Right lobe of liver (tissue), 6 donors: ENCODE measurements at regions not wholly inside any gene's neighbourhood (a gene's known extent, or its start where the extent isn't known, plus 50 kb on each side); places are given as distances from the start of the nearest gene placed in this dataset.

ENCODE experiments used
- ATAC-seq, 4 donors: fragments of 200-7000 bp; cut with Tn5 transposase; one replicate each; pipeline ENCODE4 v1.9.1; 2020; ENCODE audit warnings: mild to moderate bottlenecking in 4 of 4, moderate library complexity in 4 of 4
- DNase-seq, 3 donors: peaks; one replicate each; pipeline ENCODE4 v3.0.0-alpha.2; 2020
- H3K27ac ChIP-seq, 3 donors: fragments of 200-600 bp; one replicate each; pipeline ENCODE4 v1.8.0; 2022
- H3K27me3 ChIP-seq, 2 donors: fragments of 200-600 bp; one replicate each; pipeline ENCODE4 v1.8.0; 2022
- H3K36me3 ChIP-seq, 4 donors: fragments of 200-600 bp; sonication (generic) in 1 of 4; one replicate each; pipeline versions ENCODE4 v1.5.1 to v1.8.0; 2017 to 2022; ENCODE audit warnings: control low read depth in 1 of 4
- H3K4me1 ChIP-seq, 4 donors: fragments of 200-600 bp; sonication (generic) in 1 of 4; one replicate each; pipeline versions ENCODE4 v1.5.1 to v1.8.0; 2017 to 2022; ENCODE audit warnings: control low read depth in 1 of 4
- H3K4me3 ChIP-seq, 3 donors: fragments of 200-600 bp; one replicate each; pipeline ENCODE4 v1.8.0; 2022
- H3K9me3 ChIP-seq, 4 donors: fragments of 200-600 bp; sonication (generic) in 1 of 4; one replicate each; pipeline versions ENCODE4 v1.5.1 to v1.8.0; 2017 to 2022; ENCODE audit warnings: control low read depth in 1 of 4
- POLR2A ChIP-seq: fragments of 450-650 bp; IDR thresholded peaks from one replicate; pipeline ENCODE4 v1.6.1; 2017; ENCODE audit warnings: antibody characterized with exemption, mild to moderate bottlenecking
- WGBS: methylation state at CpG from one replicate; pipeline ENCODE4 v1.1.6; 2018; ENCODE audit warnings: low coverage, low lambda C conversion rate; ENCODE audit not compliant: insufficient coverage; ENCODE audit errors: missing lambda C conversion rate; 5-methylcytosine and 5-hydroxymethylcytosine counted together
- intact Hi-C, 2 donors: fragments of 100-400 bp; cut with DNase I; formaldehyde crosslinking; loops; one replicate each; pipeline versions ENCODE4 v1.11.2 to v1.14.1; 2022
- TF ChIP-seq, protein P1 (sequence below), 4 donors: fragments of 200-600 bp in 3 of 4; fragments of 450-650 bp in 1 of 4; IDR thresholded peaks; one replicate each; pipeline versions ENCODE4 v1.5.1 to v1.8.0; 2016 to 2022; ENCODE audit warnings: antibody characterized with exemption in 4 of 4, mild to moderate bottlenecking in 2 of 4
- donor health status: DM: no; HTN: yes; CAD: no.
- donor health status: DM: no; HTN: no; CAD: no.
- donor health status: DM: no; HTN: no; CAD: no.
- donor health status: DM: no; HTN: yes; CAD: no.
- donor health status: DM: no; HTN: yes; CAD: no.

DNA sequence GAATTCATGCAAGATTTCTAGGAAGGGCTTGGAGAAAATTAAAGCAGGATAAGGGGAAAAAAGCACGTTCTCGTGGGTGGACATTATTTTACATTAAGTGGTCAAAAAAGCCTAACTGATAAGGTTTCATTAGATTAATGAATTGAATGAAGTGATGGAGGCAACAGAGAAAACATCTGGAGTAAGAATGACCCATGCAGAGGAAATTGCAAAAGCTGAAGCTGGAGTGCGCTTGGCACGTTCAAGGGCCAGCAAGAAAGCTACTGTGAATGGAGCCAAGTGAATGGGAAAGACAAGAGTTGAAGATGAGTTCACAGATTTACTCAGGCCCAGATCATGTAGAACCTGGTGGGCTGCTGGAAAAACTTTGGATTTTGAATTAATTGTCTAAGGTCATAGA is 777.9 kb downstream of the DACH1 start:
- no peaks in the 10 kb centered on the region for H3K9me3 ChIP-seq
- no peaks in the 10 kb centered on the region for H3K27me3 ChIP-seq
- H3K4me3 ChIP-seq, result no peak overlapping the region
- H3K36me3 ChIP-seq, result no peaks in the 10 kb centered on the region
- ATAC-seq (no peak), DNase-seq (no peak)
- intact Hi-C loops, result no loop called here
- no peak overlapping the region for H3K27ac ChIP-seq
- H3K4me1 ChIP-seq, result no peaks in the 10 kb centered on the region
- WGBS, result 57% methylated on average over 4 of the region's 4 CpGs
- TF ChIP-seq POLR2A, result no peak
- TF ChIP-seq, protein P1, sequence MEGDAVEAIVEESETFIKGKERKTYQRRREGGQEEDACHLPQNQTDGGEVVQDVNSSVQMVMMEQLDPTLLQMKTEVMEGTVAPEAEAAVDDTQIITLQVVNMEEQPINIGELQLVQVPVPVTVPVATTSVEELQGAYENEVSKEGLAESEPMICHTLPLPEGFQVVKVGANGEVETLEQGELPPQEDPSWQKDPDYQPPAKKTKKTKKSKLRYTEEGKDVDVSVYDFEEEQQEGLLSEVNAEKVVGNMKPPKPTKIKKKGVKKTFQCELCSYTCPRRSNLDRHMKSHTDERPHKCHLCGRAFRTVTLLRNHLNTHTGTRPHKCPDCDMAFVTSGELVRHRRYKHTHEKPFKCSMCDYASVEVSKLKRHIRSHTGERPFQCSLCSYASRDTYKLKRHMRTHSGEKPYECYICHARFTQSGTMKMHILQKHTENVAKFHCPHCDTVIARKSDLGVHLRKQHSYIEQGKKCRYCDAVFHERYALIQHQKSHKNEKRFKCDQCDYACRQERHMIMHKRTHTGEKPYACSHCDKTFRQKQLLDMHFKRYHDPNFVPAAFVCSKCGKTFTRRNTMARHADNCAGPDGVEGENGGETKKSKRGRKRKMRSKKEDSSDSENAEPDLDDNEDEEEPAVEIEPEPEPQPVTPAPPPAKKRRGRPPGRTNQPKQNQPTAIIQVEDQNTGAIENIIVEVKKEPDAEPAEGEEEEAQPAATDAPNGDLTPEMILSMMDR (IDR thresholded peaks at IDR 0.05), result no peak

DNA sequence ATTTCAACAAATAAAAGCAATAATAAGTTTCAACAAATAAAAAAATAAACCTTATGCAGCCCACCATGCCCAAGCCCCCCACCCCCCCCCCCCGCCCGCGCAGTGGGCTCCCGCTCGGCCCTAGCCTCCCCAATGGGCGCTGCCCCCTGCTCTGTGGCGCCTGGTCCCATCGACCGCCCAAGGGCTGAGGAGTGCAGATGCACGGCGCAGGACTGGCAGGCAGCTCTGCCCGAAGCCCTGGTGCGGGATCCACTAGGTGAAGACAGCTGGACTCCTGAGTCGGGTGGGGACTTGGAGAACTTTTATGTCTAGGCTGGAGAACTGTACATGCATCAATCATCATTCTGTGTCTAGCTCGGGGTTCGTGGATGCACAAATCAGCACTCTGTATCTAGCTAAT is 779.6 kb downstream of the DACH1 start:
- TF ChIP-seq, protein P1 (IDR thresholded peaks at IDR 0.05), result no peak
- TF ChIP-seq POLR2A, result no peak
- 69% methylated on average over 13 of the region's 16 CpGs for WGBS
- intact Hi-C loops, result no loop called here
- no peaks in the 10 kb centered on the region for H3K27me3 ChIP-seq
- ATAC-seq (no peak), DNase-seq (no peak)
- no peak overlapping the region for H3K27ac ChIP-seq
- H3K4me3 ChIP-seq, result no peak overlapping the region
- H3K4me1 ChIP-seq, result no peaks in the 10 kb centered on the region
- no peaks in the 10 kb centered on the region for H3K9me3 ChIP-seq
- no peaks in the 10 kb centered on the region for H3K36me3 ChIP-seq

DNA sequence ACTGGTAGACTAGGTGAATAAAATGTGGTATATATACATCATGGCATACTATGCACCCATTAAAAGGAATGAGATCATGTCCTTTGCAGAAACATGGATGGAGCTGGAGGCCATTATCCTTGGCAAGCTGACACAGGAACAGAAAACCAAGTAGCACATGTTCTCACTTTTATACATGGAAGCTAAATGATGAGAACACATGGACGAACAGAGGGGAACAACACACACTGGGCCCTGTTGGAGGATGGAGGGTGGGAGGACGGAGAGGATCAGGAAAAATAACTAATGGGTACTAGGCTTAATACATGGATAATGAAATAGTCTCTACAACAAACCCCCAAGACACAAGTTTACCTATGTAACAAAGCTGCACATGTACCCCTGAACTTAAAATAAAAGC is 780.0 kb downstream of the DACH1 start:
- intact Hi-C loops, result no loop called here
- Histone ChIP-seq H3K27ac (no peak overlapping the region), H3K9me3 (no peaks in the 10 kb centered on the region), H3K4me1 (no peaks in the 10 kb centered on the region), H3K36me3 (no peaks in the 10 kb centered on the region), H3K27me3 (no peaks in the 10 kb centered on the region), H3K4me3 (no peak overlapping the region)
- DNase-seq, result no peak
- 47% methylated on average over 2 of the region's 2 CpGs for WGBS
- ATAC-seq, result no peak
- TF ChIP-seq, protein P1 (IDR thresholded peaks at IDR 0.05), result no peak
- no peak for TF ChIP-seq POLR2A

DNA sequence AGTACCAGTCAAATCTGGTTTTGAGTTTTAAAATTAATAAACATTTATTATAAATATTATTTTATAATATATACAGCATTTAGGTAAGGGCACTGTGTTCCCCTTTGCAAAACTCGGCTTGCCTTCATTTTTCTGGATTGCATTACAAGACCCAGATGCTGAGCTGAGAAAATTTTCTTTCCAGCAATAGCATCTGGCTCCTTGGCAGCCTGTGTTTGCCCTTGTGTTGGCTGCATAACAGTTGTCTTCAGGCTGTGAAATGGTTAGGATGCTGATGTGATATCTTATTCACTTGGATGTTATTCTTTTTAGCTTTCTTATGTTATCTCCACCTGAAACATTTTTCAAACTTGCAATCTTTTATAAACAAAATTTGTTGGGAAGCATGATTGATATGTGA is 784.4 kb downstream of the DACH1 start:
- Histone ChIP-seq H3K9me3 (no peaks in the 10 kb centered on the region), H3K4me1 (no peaks in the 10 kb centered on the region), H3K27me3 (no peaks in the 10 kb centered on the region), H3K36me3 (no peaks in the 10 kb centered on the region), H3K27ac (no peak overlapping the region), H3K4me3 (no peak overlapping the region)
- WGBS, result 47% methylated on average over 1 of the region's 1 CpG
- intact Hi-C loops, result no loop called here
- TF ChIP-seq POLR2A, result no peak
- TF ChIP-seq, protein P1 (IDR thresholded peaks at IDR 0.05), result no peak
- DNase-seq (no peak), ATAC-seq (no peak)

DNA sequence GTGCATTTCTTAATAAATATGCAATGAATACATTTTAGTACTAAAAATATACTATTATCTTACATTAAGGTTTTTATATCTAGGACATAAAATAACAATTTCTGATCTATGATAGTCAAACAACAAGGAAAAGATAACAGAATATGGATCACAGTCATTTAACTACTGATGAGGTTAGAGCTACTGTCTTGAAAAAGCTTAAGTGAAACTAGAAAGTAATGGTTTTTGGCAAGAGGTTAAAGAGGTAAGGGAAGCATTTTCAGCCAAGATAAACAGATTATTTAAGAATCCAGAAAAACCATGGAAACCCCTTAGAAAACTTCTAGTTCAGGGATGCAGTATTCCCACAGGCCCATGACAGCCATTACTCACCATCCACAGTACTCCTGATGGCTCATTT is 787.4 kb downstream of the DACH1 start:
- Histone ChIP-seq H3K4me1 (no peaks in the 10 kb centered on the region), H3K36me3 (no peaks in the 10 kb centered on the region), H3K27me3 (no peaks in the 10 kb centered on the region), H3K9me3 (no peaks in the 10 kb centered on the region), H3K27ac (no peak overlapping the region), H3K4me3 (no peak overlapping the region)
- DNase-seq (no peak), ATAC-seq (no peak)
- intact Hi-C loops, result no loop called here
- TF ChIP-seq, protein P1 (IDR thresholded peaks at IDR 0.05), result no peak
- TF ChIP-seq POLR2A, result no peak
